ENCODE measurements at regions not wholly inside any gene's neighbourhood (a gene's known extent, or its start where the extent isn't known, plus 50 kb on each side); places are given as distances from the start of the nearest gene placed in this dataset.

- TF ChIP-seq POLR2A (IDR thresholded peaks at IDR 0.05; ENCODE audit: low read depth, low read length) (no peak), MAX (IDR thresholded peaks at IDR 0.05; ENCODE audit: insufficient read depth, insufficient read length) (no peak), POLR2AphosphoS5 (IDR thresholded peaks at IDR 0.05; ENCODE audit: insufficient read depth, low read depth, low read length) (no peak), CTCF (IDR thresholded peaks at IDR 0.05; ENCODE audit: extremely low read depth in 1 of 2, insufficient read depth in 1 of 2, low read depth in 1 of 2, low read length in 2 of 2) (no peak), GATA2 (IDR thresholded peaks at IDR 0.05; ENCODE audit: insufficient read depth, insufficient read length, low read depth, low read length) (no peak)
Observed at GRCh38 chr11:97157221-97157740, 767.5 kb downstream of the JRKL start.

Measured in endothelial cell of umbilical vein (primary cell).